ENCODE measurements at regions not wholly inside any gene's neighbourhood (a gene's known extent, or its start where the extent isn't known, plus 50 kb on each side); places are given as distances from the start of the nearest gene placed in this dataset.
A peak's percentile ranks its signal among the peaks of the same experiment; 100 is the strongest.

GRCh38 chr9:107794259-107794658 lies 304.7 kb upstream of the KLF4 start:
- H3K27ac ChIP-seq, result peak overlapping the region; percentile 67
- TF ChIP-seq, protein P1, sequence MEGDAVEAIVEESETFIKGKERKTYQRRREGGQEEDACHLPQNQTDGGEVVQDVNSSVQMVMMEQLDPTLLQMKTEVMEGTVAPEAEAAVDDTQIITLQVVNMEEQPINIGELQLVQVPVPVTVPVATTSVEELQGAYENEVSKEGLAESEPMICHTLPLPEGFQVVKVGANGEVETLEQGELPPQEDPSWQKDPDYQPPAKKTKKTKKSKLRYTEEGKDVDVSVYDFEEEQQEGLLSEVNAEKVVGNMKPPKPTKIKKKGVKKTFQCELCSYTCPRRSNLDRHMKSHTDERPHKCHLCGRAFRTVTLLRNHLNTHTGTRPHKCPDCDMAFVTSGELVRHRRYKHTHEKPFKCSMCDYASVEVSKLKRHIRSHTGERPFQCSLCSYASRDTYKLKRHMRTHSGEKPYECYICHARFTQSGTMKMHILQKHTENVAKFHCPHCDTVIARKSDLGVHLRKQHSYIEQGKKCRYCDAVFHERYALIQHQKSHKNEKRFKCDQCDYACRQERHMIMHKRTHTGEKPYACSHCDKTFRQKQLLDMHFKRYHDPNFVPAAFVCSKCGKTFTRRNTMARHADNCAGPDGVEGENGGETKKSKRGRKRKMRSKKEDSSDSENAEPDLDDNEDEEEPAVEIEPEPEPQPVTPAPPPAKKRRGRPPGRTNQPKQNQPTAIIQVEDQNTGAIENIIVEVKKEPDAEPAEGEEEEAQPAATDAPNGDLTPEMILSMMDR (conservative IDR thresholded peaks at IDR 0.05), result no peak

DNA sequence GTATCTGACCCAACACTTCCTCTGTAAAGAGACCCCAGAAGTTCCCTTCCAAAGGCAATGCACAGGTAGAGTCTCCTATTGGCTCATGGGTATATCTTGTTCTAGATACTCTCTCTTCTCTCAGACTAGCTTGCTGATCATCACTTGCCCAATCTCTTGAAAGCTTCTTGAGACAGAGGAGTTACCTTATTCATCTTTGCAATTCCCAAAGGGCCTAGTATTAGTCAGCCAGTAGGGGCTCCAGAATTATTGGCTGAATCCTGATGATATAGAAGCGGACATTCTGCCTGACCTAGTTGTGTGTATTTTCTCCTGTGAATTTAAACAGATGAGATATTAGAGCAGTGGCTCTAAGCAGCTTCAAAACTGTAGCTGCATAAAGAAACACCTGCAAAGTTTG lies 304.0 kb upstream of the KLF4 start:
- H3K27ac ChIP-seq, result peak overlapping the region; percentile 67
- TF ChIP-seq, protein P1 (conservative IDR thresholded peaks at IDR 0.05), result no peak

- TF ChIP-seq, protein P1 (conservative IDR thresholded peaks at IDR 0.05), result no peak
- no peak overlapping the region for H3K27ac ChIP-seq
These were observed 303.0 kb upstream of the KLF4 start for GRCh38 chr9:107792596-107792995.

DNA sequence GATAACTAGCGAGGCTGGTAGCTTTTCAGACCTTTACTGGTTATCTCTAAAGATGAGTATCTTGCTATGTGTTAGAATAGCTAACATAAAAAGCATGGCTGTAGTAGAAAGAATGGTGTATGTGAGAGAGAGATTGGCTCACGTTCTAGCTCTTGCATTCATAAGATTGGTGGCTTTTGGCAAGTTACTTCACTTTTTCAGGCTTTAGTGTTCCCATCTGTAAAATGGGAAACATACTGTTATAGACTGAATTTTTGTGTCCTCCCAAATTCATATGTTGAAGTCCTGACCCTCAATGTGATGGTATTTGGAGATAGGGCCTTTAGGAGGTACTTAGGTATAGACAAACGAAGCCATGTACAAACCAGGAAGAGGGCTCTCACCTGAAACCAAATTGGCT lies 302.4 kb upstream of the KLF4 start:
- TF ChIP-seq, protein P1 (conservative IDR thresholded peaks at IDR 0.05), result no peak

GRCh38 chr9:107789001-107789700 lies 299.6 kb upstream of the KLF4 start:
- TF ChIP-seq, protein P1 (conservative IDR thresholded peaks at IDR 0.05), result no peak
- H3K27ac ChIP-seq, result no peak overlapping the region

More for the DNA sequence above, 302.4 kb upstream of the KLF4 start:
- H3K27ac ChIP-seq, result no peak overlapping the region

GRCh38 chr9:107786561-107786960 lies 297.0 kb upstream of the KLF4 start:
- no peak overlapping the region for H3K27ac ChIP-seq
- TF ChIP-seq, protein P1 (conservative IDR thresholded peaks at IDR 0.05), result no peak

DNA sequence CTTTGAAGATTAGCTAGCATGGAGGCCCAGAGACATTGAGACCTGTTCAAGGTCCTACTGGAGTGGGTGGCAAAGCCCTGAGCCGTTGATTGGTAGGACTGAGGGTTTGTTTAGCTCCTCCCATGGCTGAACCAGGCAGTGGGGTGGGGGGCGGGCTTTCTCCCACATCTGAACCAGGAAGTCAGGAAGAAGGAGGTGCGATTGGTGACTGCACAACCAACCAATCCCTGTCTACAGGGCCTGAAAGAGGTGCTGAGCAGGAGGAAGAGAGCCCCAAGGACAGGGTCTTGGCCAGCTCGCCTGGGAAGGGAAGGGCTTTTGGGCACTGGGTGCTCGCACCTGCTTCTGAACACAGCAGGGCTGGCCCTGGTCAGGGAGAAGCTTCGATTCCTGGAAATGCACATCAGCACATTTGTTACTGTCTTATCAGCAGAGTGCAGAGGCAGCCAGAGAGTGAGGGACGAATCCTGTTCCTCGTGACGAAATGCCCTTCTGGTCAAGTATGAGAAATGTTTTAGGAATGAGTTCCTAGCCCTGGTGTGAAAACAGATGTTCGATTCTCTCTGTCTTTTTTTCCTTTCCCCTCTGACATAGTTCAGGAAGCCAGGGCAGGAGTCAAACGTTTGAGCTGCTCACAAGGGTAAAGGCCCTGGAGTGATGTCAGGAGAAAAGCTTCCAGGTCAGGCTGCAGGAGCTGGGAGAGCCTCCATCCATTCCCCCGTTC lies 294.8 kb upstream of the KLF4 start:
- TF ChIP-seq, protein P1 (conservative IDR thresholded peaks at IDR 0.05), result no peak

More for the DNA sequence above, 294.8 kb upstream of the KLF4 start:
- no peak overlapping the region for H3K27ac ChIP-seq
